ENCODE measurements at regions not wholly inside any gene's neighbourhood (a gene's known extent, or its start where the extent isn't known, plus 50 kb on each side); places are given as distances from the start of the nearest gene placed in this dataset.

GRCh38 chr4:125986307-125986706, 671.6 kb downstream of the FAT4 start:
- Histone ChIP-seq H3K36me3 (no peaks in the 10 kb centered on the region), H3K4me3 (no peak overlapping the region), H3K4me1 (ENCODE audit: insufficient read depth) (no peaks in the 10 kb centered on the region), H3K9me3 (no peaks in the 10 kb centered on the region), H3K27me3 (no peaks in the 10 kb centered on the region), H3K27ac (no peak overlapping the region)
- TF ChIP-seq EP300 (IDR thresholded peaks at IDR 0.05) (no peak), CTCF (IDR thresholded peaks at IDR 0.05) (no peak), POLR2A (IDR thresholded peaks at IDR 0.05) (no peak)
- no peak for DNase-seq
- intact Hi-C loops (cut with DNase I), result no loop called here
- 93 to 96% (median 95%) methylated on average over 7 of the region's 7 CpGs for WGBS, 3 donors

- TF ChIP-seq POLR2A (IDR thresholded peaks at IDR 0.05), result no peak
- TF ChIP-seq EP300 (IDR thresholded peaks at IDR 0.05), result no peak
- TF ChIP-seq CTCF (IDR thresholded peaks at IDR 0.05), result no peak
Measured at GRCh38 chr4:125988464-125988863, 673.7 kb downstream of the FAT4 start.

GRCh38 chr4:125991398-125991797, 676.6 kb downstream of the FAT4 start:
- 41 to 97% (median 60%) methylated on average over 2 of the region's 2 CpGs for WGBS, 3 donors
- H3K4me1 ChIP-seq (ENCODE audit: insufficient read depth), result no peaks in the 10 kb centered on the region
- H3K27me3 ChIP-seq, result no peaks in the 10 kb centered on the region
- TF ChIP-seq EP300 (IDR thresholded peaks at IDR 0.05) (no peak), CTCF (IDR thresholded peaks at IDR 0.05) (no peak), POLR2A (IDR thresholded peaks at IDR 0.05) (no peak)
- intact Hi-C loops (cut with DNase I), result no loop called here
- H3K9me3 ChIP-seq, result no peaks in the 10 kb centered on the region
- no peak overlapping the region for H3K4me3 ChIP-seq
- no peak for DNase-seq
- H3K27ac ChIP-seq, result no peak overlapping the region
- H3K36me3 ChIP-seq, result no peaks in the 10 kb centered on the region

More at GRCh38 chr4:125988464-125988863, 673.7 kb downstream of the FAT4 start:
- 98 to 100% (median 98%) methylated on average over 1 of the region's 1 CpG for WGBS, 3 donors
- Histone ChIP-seq H3K27me3 (no peaks in the 10 kb centered on the region), H3K36me3 (no peaks in the 10 kb centered on the region), H3K4me1 (ENCODE audit: insufficient read depth) (no peaks in the 10 kb centered on the region), H3K9me3 (no peaks in the 10 kb centered on the region), H3K27ac (no peak overlapping the region), H3K4me3 (no peak overlapping the region)
- intact Hi-C loops (cut with DNase I), result no loop called here
- no peak for DNase-seq

- intact Hi-C loops (cut with DNase I), result no loop called here
- no peak for DNase-seq
- TF ChIP-seq EP300 (IDR thresholded peaks at IDR 0.05) (no peak), CTCF (IDR thresholded peaks at IDR 0.05) (no peak), POLR2A (IDR thresholded peaks at IDR 0.05) (no peak)
- WGBS, 3 donors, result 97 to 99% (median 98%) methylated on average over 2 of the region's 2 CpGs
- Histone ChIP-seq H3K36me3 (no peaks in the 10 kb centered on the region), H3K4me3 (no peak overlapping the region), H3K27me3 (no peaks in the 10 kb centered on the region), H3K4me1 (ENCODE audit: insufficient read depth) (no peaks in the 10 kb centered on the region), H3K9me3 (no peaks in the 10 kb centered on the region), H3K27ac (no peak overlapping the region)
Measured at GRCh38 chr4:125992891-125993290, 678.1 kb downstream of the FAT4 start.

- DNase-seq, result no peak
- Histone ChIP-seq H3K9me3 (no peaks in the 10 kb centered on the region), H3K4me1 (ENCODE audit: insufficient read depth) (no peaks in the 10 kb centered on the region), H3K36me3 (no peaks in the 10 kb centered on the region), H3K4me3 (no peak overlapping the region), H3K27ac (no peak overlapping the region), H3K27me3 (no peaks in the 10 kb centered on the region)
- TF ChIP-seq EP300 (IDR thresholded peaks at IDR 0.05) (no peak), CTCF (IDR thresholded peaks at IDR 0.05) (no peak), POLR2A (IDR thresholded peaks at IDR 0.05) (no peak)
- 46 to 56% (median 47%) methylated on average over 9 of the region's 9 CpGs for WGBS, 3 donors
- intact Hi-C loops (cut with DNase I), result no loop called here
Measured at GRCh38 chr4:125994024-125994423, 679.3 kb downstream of the FAT4 start.
